HUES64 (cell line): ENCODE measurements at regions not wholly inside any gene's neighbourhood (a gene's known extent, or its start where the extent isn't known, plus 50 kb on each side); places are given as distances from the start of the nearest gene placed in this dataset.

Source experiments
- H3K27ac ChIP-seq: 2 replicates; pipeline ENCODE4 v1.7.0; 2013; ENCODE audit warnings: low read depth, low read length, inconsistent platforms
- H3K27me3 ChIP-seq: 2 replicates; pipeline ENCODE4 v1.6.1; 2013; ENCODE audit warnings: mild to moderate bottlenecking, low read length; ENCODE audit not compliant: insufficient read depth
- H3K36me3 ChIP-seq: 2 replicates; pipeline ENCODE4 v1.6.1; 2013; ENCODE audit warnings: mild to moderate bottlenecking, low read length; ENCODE audit not compliant: insufficient read depth
- H3K4me1 ChIP-seq: 2 replicates; pipeline ENCODE4 v1.6.1; 2013; ENCODE audit warnings: mild to moderate bottlenecking, low read length, moderate library complexity; ENCODE audit not compliant: insufficient read depth
- H3K4me3 ChIP-seq: 2 replicates; pipeline ENCODE4 v1.5.1; 2013; ENCODE audit warnings: mild to moderate bottlenecking, low read length, moderate library complexity
- H3K9ac ChIP-seq: 2 replicates; pipeline ENCODE4 v1.6.1; 2013; ENCODE audit warnings: mild to moderate bottlenecking, low read depth, low read length
- H3K9me3 ChIP-seq: 2 replicates; pipeline ENCODE4 v1.6.1; 2013; ENCODE audit warnings: low read depth, low read length; ENCODE audit not compliant: insufficient read depth
- WGBS: fragments of 150-250, 120-280 bp; methylation state at CpG from one replicate; pipeline ENCODE4 v1.1.7; 2013; ENCODE audit warnings: missing lambda C conversion rate; 5-methylcytosine and 5-hydroxymethylcytosine counted together

DNA sequence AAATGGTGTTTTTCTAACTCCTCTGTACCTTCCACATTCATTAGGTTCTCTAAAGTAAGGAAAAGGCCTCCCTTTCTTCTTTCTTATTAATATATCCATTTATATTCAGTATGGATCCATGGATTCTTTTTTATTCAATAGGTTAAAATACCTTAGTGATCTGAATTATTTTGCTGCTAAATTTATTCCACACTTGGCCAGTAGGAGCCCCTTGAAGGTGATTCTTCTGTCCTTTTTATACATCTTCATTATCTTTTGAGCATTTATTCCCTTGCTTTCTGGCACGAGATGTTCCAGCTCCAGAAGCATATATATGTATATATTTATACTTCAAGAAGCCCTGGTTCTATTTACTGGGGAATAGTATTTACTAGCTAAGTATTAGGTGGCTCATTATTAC is 311.8 kb upstream of the SGCD start:
- Histone ChIP-seq H3K27ac (no peak overlapping the region), H3K4me3 (no peak overlapping the region), H3K36me3 (no peaks in the 10 kb centered on the region), H3K27me3 (no peaks in the 10 kb centered on the region), H3K9me3 (no peaks in the 10 kb centered on the region), H3K4me1 (no peaks in the 10 kb centered on the region), H3K9ac (no peak overlapping the region)
- 60% methylated on average over 1 of the region's 1 CpG for WGBS

- Histone ChIP-seq H3K4me3 (no peak overlapping the region), H3K9me3 (no peaks in the 10 kb centered on the region), H3K9ac (no peak overlapping the region), H3K27ac (no peak overlapping the region), H3K4me1 (no peaks in the 10 kb centered on the region), H3K36me3 (no peaks in the 10 kb centered on the region), H3K27me3 (no peaks in the 10 kb centered on the region)
- WGBS, result 79% methylated on average over 2 of the region's 2 CpGs
Measured at GRCh38 chr5:156019130-156019529, 307.8 kb upstream of the SGCD start.

GRCh38 chr5:156019571-156020180 is 307.3 kb upstream of the SGCD start:
- H3K27me3 ChIP-seq, result no peaks in the 10 kb centered on the region
- H3K27ac ChIP-seq, result no peak overlapping the region
- H3K9ac ChIP-seq, result no peak overlapping the region
- H3K4me1 ChIP-seq, result no peaks in the 10 kb centered on the region
- H3K36me3 ChIP-seq, result no peaks in the 10 kb centered on the region
- H3K9me3 ChIP-seq, result no peaks in the 10 kb centered on the region
- H3K4me3 ChIP-seq, result no peak overlapping the region
- WGBS, result 91% methylated on average over 7 of the region's 7 CpGs

DNA sequence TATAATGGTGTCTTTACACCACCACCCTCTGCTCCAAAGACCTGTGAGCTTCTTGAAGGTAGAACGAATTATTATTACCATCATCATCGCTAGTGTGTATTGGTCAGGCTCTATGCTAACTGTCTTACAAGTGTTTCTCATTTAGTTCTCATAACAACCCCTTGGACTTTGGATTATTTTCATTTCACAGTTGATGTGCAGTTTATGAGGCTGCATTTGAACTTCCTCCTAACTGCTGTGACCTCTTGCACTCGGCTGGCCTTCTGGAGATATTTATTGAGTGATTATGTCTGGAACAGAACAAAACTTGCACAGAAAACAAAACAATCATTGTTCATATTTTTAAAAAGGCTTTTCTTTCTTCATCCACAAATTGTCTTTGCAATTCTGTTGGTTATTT is 306.3 kb upstream of the SGCD start:
- 92% methylated on average over 3 of the region's 3 CpGs for WGBS
- no peaks in the 10 kb centered on the region for H3K27me3 ChIP-seq
- H3K4me3 ChIP-seq, result no peak overlapping the region
- no peaks in the 10 kb centered on the region for H3K4me1 ChIP-seq
- no peaks in the 10 kb centered on the region for H3K9me3 ChIP-seq
- H3K36me3 ChIP-seq, result no peaks in the 10 kb centered on the region
- H3K27ac ChIP-seq, result no peak overlapping the region
- no peak overlapping the region for H3K9ac ChIP-seq

GRCh38 chr5:156021866-156022265 is 305.1 kb upstream of the SGCD start:
- H3K9me3 ChIP-seq, result no peaks in the 10 kb centered on the region
- no peak overlapping the region for H3K4me3 ChIP-seq
- H3K9ac ChIP-seq, result no peak overlapping the region
- no peak overlapping the region for H3K27ac ChIP-seq
- H3K27me3 ChIP-seq, result no peaks in the 10 kb centered on the region
- H3K36me3 ChIP-seq, result no peaks in the 10 kb centered on the region
- WGBS, result 100% methylated on average over 1 of the region's 1 CpG
- H3K4me1 ChIP-seq, result no peaks in the 10 kb centered on the region

DNA sequence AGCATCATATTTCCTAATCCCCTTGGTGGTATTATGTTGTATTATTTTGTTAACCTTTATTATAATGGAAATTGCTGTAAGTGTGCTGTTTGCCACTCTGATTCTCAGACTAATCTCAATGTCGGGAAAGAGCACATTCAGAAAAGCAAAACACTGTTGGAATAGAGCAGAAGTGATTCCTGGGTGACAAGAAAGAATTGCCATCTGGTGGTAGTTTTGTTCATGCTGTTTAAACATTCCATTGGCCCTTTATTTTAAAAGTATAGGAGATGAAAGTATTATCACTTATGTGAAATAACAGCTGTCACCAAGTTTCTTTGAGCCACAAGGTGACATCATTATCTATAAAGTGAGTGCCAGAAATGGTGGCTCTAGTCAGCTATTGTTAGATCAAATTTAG is 301.3 kb upstream of the SGCD start:
- Histone ChIP-seq H3K27ac (no peak overlapping the region), H3K27me3 (no peaks in the 10 kb centered on the region), H3K4me1 (no peaks in the 10 kb centered on the region), H3K36me3 (no peaks in the 10 kb centered on the region), H3K9ac (no peak overlapping the region), H3K4me3 (no peak overlapping the region), H3K9me3 (no peaks in the 10 kb centered on the region)
- WGBS, result 86% methylated on average over 1 of the region's 1 CpG

GRCh38 chr5:156031181-156031580 is 295.8 kb upstream of the SGCD start:
- no peak overlapping the region for H3K9ac ChIP-seq
- H3K4me1 ChIP-seq, result peaks cover 4% of the 10 kb centered on the region; the same call in 1 of the 2 replicates
- H3K27me3 ChIP-seq, result no peaks in the 10 kb centered on the region
- H3K27ac ChIP-seq, result no peak overlapping the region
- WGBS, result 82% methylated on average over 1 of the region's 1 CpG
- no peaks in the 10 kb centered on the region for H3K36me3 ChIP-seq
- no peaks in the 10 kb centered on the region for H3K9me3 ChIP-seq
- H3K4me3 ChIP-seq, result no peak overlapping the region

DNA sequence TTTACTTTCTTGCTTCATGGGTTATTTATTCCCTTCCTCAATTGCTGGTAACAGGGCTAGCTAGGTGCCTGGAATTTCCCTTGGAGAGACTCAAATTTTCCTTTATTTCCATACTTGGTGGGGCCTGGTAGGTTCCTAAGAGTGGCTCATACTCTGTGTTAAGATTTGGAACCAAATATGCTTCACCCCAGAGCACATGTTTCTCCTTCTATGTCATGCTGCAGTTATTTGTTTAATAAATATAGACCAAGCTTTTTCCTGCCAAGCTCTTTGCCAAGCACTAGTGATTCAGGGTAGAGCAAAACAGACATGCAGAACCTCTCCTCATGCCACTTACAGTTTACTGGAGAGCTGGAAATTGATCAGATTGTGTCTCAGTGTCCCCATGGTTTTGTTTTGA is 290.3 kb upstream of the SGCD start:
- H3K27me3 ChIP-seq, result no peaks in the 10 kb centered on the region
- peaks cover 4% of the 10 kb centered on the region; the same call in 1 of the 2 replicates for H3K4me1 ChIP-seq
- H3K4me3 ChIP-seq, result no peak overlapping the region
- H3K9me3 ChIP-seq, result no peaks in the 10 kb centered on the region
- no peak overlapping the region for H3K27ac ChIP-seq
- no peaks in the 10 kb centered on the region for H3K36me3 ChIP-seq
- H3K9ac ChIP-seq, result no peak overlapping the region

- Histone ChIP-seq H3K9ac (no peak overlapping the region), H3K4me1 (peaks cover 11% of the 10 kb centered on the region), H3K27me3 (no peaks in the 10 kb centered on the region), H3K27ac (no peak overlapping the region), H3K4me3 (no peak overlapping the region), H3K36me3 (no peaks in the 10 kb centered on the region), H3K9me3 (no peaks in the 10 kb centered on the region)
- 82% methylated on average over 2 of the region's 2 CpGs for WGBS
Measured at GRCh38 chr5:156037151-156037909, 289.6 kb upstream of the SGCD start.

DNA sequence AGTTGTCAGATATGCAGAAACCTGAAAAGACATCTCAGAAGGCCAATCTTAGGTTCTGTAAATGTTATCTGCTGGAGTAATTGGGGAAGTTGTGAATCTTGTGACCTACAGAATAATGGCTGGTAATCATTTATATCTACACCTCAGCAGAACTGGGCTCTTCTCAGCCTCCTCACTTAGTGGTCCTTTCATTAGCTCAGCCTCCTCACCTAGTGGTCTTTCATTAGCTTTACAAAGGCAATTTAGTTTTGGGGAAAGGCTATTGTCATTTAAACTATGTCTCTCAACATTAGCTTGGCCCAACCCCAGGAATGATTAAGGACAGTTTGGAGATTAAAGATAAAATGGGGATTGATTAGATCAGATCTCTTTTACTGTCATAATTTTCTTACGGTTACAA is 284.2 kb upstream of the SGCD start:
- 85% methylated on average over 1 of the region's 1 CpG for WGBS
- Histone ChIP-seq H3K27ac (peak overlapping the region; percentile 57; the same call in 1 of the 2 replicates), H3K9ac (no peak overlapping the region), H3K9me3 (peaks cover 8% of the 10 kb centered on the region; the same call in 1 of the 2 replicates), H3K27me3 (no peaks in the 10 kb centered on the region), H3K36me3 (no peaks in the 10 kb centered on the region), H3K4me1 (peaks cover 21% of the 10 kb centered on the region), H3K4me3 (no peak overlapping the region)

- no peaks in the 10 kb centered on the region for H3K27me3 ChIP-seq
- peak overlapping the region; percentile 57; the same call in 1 of the 2 replicates for H3K27ac ChIP-seq
- peaks cover 8% of the 10 kb centered on the region; the same call in 1 of the 2 replicates for H3K9me3 ChIP-seq
- H3K4me3 ChIP-seq, result no peak overlapping the region
- H3K9ac ChIP-seq, result no peak overlapping the region
- H3K4me1 ChIP-seq, result peaks cover 21% of the 10 kb centered on the region
- no peaks in the 10 kb centered on the region for H3K36me3 ChIP-seq
Measured at GRCh38 chr5:156043351-156043750, 283.6 kb upstream of the SGCD start.
